Activated CD4-positive, alpha-beta T cell treated with anti-CD3 and anti-CD28 coated beads, Interleukin-2, Interleukin-4, amounts not matched to agents 100 ng/mL and 50 ng/mL, durations not matched to agents 16 hours and 8 hours (primary cell): ENCODE measurements at regions not wholly inside any gene's neighbourhood (a gene's known extent, or its start where the extent isn't known, plus 50 kb on each side); places are given as distances from the start of the nearest gene placed in this dataset.
A peak's percentile ranks its signal among the peaks of the same experiment; 100 is the strongest.
"Not testable (repeated sequence)": the region's sequence is repeated elsewhere in the genome, so short reads cannot be mapped to it uniquely, and the experiment has no call there.

Source experiments
- DNase-seq: peaks from one replicate; pipeline ENCODE4 v3.0.0-alpha.2; 2020; ENCODE audit warnings: low spot score

GRCh38 chr3:59254976-59255375, 205.2 kb upstream of the CFAP20DC start:
- no peak for DNase-seq

- DNase-seq, result no peak
These were observed 204.6 kb upstream of the CFAP20DC start for GRCh38 chr3:59254433-59254832.

- DNase-seq, result no peak
These were observed 203.7 kb upstream of the CFAP20DC start for GRCh38 chr3:59253523-59253922.

GRCh38 chr3:59251869-59252268, 202.0 kb upstream of the CFAP20DC start:
- no peak for DNase-seq

GRCh38 chr3:59250600-59250999, 200.8 kb upstream of the CFAP20DC start:
- no peak for DNase-seq

GRCh38 chr3:59249698-59250361, 200.0 kb upstream of the CFAP20DC start:
- DNase-seq, result no peak

GRCh38 chr3:59249004-59249403, 199.2 kb upstream of the CFAP20DC start:
- no peak for DNase-seq

GRCh38 chr3:59247402-59247841, 197.6 kb upstream of the CFAP20DC start:
- DNase-seq, result peak; percentile 19

- no peak for DNase-seq
These were observed 197.0 kb upstream of the CFAP20DC start for GRCh38 chr3:59246719-59247401.

GRCh38 chr3:59245859-59246501, 196.2 kb upstream of the CFAP20DC start:
- DNase-seq, result no peak

GRCh38 chr3:59245300-59245858, 195.6 kb upstream of the CFAP20DC start:
- no peak for DNase-seq

- DNase-seq, result no peak
These were observed 194.5 kb upstream of the CFAP20DC start for GRCh38 chr3:59244343-59244742.

GRCh38 chr3:59243476-59243875, 193.7 kb upstream of the CFAP20DC start:
- no peak for DNase-seq

GRCh38 chr3:59240666-59241255, 190.9 kb upstream of the CFAP20DC start:
- DNase-seq, result peak; percentile 36

- no peak for DNase-seq
These were observed 187.3 kb upstream of the CFAP20DC start for GRCh38 chr3:59237121-59237520.

- DNase-seq, result peak; percentile 87
These were observed 185.8 kb upstream of the CFAP20DC start for GRCh38 chr3:59235634-59236012.

GRCh38 chr3:59234884-59235633, 185.2 kb upstream of the CFAP20DC start:
- DNase-seq, result peak; percentile 20

- DNase-seq, result not testable (repeated sequence)
These were observed 180.6 kb upstream of the CFAP20DC start for GRCh38 chr3:59230379-59230778.

GRCh38 chr3:59213860-59214259, 164.0 kb upstream of the CFAP20DC start:
- no peak for DNase-seq

GRCh38 chr3:59212128-59212779, 162.4 kb upstream of the CFAP20DC start:
- DNase-seq, result peak; percentile 74

- DNase-seq, result no peak
These were observed 160.4 kb upstream of the CFAP20DC start for GRCh38 chr3:59210260-59210659.
